NOMO-1 (cell line): ENCODE measurements at regions not wholly inside any gene's neighbourhood (a gene's known extent, or its start where the extent isn't known, plus 50 kb on each side); places are given as distances from the start of the nearest gene placed in this dataset.
"Not testable (repeated sequence)": the region's sequence is repeated elsewhere in the genome, so short reads cannot be mapped to it uniquely, and the experiment has no call there.

Experiments used
- DNase-seq, 2 experiments: peaks; one replicate each; lab custom pipeline; 2025; ENCODE audit not compliant: unreplicated experiment in 2 of 2; lab: John Stamatoyannopoulos, UW

DNA sequence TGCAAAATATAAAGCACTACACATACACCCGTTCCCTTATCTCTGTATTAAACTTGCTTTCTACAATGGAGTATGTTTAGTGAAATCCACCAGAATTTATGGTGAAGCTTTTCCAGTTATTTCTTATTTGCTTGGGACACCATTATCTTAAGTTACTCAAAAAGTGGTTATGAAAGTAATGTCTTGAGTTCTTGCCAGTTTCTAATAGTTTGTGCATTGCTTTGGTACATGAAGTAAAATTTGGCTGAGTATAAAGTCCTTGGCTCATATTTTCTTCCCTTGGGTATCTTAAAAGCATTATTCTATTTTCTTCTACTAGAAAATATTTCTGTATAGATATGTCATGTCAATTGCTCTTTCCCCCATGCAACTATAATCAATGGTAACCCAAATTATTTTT lies 85.2 kb downstream of the POLR1F start:
- DNase-seq = no peak

DNA sequence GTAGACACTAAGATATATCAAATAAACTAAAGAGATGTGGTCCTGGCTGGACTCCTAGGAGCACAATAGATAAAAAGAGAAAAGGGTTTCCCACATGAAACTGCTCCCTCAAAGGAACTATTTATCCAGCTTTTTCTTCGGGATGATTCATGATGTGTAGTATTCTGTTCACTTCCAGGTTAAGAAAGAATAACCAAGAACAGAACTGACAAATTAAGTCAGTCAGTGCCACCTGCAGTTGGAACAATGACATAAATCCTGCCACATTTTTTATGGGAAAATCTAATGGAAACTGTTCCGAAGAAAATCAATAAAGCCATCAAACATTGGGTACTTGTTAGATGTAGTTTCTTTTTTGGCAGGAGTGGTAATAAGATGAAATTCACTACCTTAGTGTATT lies 87.1 kb downstream of the POLR1F start:
- no peak for DNase-seq

DNA sequence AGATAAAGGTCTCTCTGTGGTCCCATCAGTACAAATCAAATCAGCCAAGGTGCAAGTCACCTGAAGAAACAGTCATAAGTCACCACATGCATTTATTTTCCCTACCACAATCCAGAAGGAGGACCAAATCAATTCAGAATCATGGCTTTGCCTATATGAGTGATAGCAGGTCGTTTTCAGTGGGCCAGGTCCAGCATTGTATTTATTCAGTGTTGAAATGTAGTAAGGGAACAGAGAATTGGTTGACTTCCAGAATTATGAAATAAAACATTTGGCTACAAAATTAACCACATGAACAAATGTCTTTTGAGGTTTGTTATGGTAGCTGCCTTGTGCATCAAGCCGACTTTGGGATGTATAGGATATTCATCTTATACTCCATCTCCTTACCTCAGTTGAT lies 88.4 kb downstream of the POLR1F start:
- DNase-seq = no peak

DNA sequence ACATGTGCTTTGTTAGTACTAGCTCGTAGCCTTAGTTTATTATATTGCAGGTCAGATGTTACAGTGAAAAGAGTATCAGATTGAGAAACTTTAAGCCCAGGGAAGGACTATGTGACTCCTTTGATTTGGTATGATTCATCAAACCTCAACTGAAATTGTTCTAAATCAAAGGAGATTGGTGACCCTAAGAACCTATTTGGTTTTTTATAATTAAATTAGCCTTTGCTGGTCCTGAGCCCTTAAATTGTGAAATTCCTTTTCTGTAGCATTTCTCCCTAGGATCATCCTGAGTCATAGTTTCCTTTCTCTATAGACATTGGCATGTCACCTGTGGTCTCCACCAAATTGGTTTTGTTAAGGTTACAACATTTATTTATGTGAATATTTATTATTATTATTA lies 89.7 kb downstream of the POLR1F start:
- DNase-seq = no peak

DNA sequence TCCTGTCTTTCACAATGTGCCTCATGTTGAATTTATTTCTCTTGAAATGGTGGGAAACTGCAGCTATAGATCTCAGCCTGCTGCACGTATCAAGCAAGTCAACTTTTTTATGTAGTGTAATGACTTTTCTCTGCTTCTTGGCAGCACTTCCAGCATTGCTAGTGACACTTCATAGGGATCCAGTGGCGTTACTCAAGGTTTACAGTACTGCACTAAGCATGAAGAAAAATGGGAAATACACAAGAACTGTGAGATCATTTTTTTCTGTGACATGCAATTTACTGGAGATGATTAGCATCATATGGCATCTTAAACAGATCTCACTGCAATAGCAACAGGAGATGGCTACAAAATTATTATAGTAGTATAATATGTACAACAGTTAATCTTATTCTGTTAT lies 90.9 kb downstream of the POLR1F start:
- DNase-seq = no peak

DNA sequence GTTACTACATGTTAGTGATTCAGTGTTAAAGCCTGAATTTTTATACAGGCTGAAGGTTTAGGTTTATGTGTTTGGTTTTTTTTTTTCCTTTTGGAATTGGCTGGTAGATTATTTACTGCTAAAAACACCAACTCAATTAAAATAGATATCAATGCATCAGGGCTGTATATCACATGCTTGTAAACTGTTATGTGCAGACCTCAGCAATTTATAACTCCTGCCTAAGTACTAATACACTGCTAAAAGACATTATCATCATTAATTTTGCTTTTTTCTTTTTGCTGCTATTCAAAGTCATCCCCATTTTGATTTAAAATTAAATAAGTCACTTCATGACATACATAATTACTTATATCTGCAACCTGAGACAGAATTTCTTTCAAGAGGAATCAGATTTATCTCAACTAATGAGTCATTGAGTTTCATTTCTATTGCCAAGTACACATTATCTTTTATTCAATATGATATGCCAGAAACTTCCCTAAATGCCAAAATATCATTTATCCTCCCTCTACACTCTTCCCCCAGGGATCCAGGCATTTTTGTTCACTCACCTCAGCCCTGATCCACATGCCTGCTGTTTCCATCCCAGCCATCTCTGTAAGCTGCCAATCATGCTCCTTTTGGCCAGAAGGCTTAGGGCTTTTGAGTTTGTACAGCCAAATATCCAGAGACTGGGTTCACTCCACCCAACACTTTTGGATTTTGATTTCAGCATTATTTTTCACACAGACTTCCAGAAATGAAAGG lies 98.5 kb downstream of the POLR1F start:
- DNase-seq = no peak

DNA sequence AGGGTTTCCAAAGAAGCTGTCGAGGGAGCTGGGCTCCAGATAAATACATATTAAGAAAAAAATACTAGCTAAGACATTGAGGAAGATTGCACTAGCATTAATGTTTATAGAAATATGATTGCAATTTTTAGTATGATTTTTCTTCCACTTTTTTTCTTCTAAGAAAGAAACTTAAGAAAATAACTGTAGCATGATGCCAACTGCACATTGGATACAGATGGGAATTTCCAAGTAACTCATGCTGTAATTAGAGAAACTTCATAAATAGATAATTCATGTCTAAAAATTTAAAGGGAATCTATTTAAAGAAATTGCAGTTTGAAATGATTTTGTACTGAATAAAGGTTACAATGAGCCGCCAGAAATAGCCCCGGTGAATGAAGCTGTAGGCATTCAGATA lies 119.4 kb downstream of the POLR1F start:
- no peak for DNase-seq

DNA sequence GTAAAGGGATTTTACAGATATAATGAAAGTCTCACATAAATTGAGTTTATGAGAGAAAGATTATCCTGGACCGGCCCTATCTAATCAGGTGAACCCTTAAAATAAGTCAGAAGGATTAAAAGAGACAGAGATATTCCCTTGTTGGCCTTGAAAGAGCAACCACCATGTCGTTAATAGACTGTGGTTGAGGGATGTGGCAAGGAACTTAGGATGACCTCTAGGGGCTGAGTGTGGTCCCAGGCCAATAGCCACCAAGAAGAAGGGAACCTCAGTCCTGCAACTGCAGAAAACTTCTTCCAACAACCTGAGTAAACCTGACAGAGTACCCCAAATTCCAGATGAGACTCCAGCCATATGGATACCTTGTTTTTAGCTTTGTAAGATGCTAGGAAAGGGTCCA lies 121.5 kb downstream of the POLR1F start:
- DNase-seq = no peak

DNA sequence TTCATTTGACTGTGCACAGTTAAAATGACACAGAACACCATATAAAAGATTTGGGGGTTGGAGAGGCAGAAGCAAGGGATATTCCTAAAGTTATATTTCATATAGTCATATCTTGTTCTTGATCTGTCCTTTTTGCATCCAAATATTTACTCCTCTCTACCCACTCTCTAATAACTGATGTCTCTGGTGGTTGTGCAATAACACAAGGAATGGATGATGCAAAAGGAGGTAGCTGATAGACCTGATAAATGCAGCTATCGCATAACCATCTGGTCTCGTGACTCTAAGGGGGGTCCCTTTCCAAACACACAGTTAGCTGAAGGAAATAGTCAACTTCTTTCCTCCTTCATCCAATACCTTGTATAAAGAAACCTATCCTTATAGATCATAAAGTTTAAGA lies 123.1 kb downstream of the POLR1F start:
- no peak for DNase-seq

DNA sequence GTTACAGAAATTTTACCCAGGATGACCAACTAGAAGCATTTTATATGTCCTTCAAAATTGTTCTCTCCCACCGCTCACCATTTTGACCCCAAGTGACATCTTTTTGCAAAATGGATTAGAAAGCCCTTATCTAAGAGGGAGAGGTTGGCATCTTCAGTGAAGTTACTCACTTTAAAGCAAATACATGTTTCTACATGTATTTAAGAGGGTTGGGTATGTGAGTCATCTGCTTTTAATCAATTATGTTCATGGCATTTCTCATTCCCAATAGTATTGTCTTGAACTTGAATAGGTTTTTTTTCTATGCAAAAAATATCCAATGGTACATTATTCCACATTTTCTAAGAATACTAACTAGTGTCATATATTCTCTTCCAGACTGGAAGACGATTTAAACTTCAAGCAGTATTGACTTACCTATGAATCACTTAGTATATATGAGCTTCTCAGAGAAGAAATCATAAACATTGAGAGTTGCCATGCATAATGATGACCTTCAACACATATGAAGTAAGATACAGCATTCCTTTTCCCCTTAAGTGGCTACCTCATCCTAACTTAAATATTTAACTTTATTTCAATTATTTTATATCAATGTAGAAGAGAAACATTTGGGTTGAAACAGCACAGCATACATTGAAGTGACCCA lies 132.8 kb downstream of the POLR1F start:
- no peak for DNase-seq

DNA sequence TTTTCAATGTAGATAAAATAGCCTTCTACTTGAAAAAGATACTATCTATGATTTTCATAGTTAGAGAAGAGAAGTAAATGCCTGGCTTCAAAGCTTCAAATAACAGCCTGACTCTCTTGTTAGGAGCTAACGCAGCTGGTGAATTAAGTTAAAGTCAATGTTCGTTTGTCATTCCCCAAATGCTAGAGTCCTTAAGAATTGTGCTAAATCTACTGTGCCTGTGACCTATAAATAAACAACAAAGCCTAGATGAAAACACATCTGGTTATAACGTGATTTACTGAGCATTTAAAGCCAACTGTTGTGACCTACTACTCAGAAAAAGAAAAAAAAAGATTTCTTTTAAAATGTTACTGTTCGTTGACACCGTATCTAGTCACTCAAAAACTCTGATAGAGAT lies 134.7 kb downstream of the POLR1F start:
- no peak for DNase-seq

DNA sequence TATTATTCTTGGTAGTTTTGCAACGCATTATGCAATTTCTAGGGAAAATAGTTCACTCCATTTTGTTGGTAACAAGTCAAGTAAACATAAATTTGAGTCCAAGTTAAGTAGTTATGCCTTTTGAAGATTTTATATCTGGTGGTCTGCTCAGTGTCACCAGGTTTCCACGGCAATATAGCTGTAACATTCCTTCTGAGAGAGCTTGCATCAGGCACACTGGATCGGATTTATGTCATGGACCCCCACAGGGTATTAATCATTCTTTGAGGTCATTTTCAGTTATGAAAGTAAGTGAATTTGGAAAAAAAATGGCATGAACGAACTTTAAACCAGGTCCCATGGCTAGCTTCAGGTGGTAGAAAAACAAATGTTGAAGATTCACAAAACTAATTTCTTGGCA lies 136.3 kb downstream of the POLR1F start:
- DNase-seq = no peak

DNA sequence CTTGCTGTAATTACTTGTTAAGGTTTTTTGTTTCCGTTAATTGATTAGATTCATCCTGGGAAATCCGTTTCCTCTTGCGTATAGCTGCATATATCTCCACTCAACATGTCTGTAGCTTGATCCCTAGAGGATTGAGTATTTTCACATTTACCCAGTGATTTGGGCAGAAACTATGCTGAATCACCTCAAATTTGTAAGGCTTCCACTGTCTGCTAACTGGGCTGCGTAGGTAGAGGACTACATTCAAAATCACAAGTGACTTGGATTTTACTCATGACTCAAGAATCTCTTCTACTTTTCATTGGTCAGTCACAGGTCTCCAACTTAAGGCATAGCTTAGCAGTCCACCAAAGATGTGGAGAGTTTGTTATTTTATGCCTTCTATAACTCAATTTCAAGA lies 141.8 kb downstream of the POLR1F start:
- no peak for DNase-seq

DNA sequence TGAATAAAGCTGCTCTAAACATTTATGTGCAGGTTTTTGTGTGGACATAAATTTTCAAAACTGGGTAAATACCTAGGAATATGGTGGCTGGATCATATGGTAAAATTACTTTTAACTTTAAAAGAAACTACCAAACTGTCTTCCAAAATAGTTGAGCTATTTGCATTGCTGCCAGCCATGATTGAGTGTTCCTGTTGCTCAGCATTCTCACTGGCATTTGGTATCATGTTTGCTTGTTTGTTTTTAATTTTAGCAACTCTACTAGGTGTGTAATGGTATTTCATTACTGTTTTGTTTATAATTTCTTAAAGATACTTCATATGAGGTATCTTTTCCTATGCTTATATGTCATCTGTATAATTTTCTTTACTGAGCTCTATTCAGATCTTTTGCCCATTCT lies 143.2 kb downstream of the POLR1F start:
- DNase-seq = no peak

DNA sequence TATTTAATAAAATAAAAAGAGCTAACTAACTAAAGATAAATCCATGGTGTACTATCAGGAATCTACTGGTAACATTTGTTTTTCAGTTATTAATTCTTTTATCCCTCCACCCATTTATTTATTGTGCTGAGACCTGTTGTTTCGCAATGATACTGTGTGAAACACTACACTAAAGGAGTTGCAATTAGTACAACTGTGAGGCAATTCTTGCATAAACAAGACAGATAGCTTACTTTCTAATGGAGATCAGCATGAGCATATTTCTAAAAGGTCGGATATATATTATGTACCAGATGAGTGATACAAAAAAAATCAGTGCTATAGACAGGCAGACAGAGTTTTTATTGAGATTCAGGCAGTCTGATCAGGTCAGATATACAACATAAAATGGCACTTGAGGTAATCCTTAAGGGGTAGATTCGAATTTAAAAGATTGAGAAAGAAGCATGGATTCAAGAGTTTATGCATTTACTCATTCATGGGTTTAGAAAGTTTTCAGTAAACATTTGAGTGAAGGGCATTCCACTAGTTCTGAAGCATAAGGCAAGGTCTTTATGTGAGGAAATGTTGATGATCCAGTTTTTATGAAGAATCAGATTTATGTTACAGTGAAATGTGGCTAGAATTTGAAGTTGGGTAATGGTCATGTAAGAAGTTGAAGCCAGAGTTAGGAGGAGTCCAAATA lies 147.6 kb downstream of the POLR1F start:
- DNase-seq = no peak

DNA sequence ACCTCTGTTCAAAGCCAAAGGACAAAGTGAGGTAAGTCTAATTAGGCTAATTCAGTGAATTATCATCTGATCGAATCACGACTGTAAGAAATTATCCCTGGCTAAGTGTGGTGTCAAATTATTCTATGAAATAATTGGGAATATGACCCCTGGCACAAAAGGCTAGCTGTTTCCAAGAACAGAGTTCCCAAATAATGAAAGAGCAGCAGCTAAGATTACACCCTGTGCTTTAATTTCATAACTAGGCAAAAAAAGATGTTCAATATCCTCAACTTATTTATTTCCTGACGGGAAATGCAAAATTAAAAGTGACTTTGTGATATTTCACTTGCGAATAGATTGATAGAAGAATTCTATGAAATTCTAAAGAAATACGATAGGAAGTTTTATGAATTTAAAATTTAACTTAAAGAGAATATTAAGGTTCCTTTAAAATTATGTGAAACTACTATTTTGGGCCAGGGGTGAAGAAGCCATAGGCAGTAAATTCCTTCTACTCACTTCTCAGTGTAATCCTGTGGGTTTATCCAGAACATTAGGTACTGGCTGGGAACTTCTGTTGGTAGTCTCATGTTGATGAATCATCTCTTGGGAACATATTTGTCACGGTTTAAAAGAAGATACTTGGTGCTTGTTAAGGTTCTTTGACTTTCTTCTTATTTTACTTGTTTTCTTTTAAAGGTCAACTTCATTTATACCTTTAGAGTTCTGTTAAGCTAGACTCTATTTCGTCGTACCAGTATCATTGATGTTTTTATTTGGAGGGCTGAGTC lies 148.5 kb downstream of the POLR1F start:
- no peak for DNase-seq

DNA sequence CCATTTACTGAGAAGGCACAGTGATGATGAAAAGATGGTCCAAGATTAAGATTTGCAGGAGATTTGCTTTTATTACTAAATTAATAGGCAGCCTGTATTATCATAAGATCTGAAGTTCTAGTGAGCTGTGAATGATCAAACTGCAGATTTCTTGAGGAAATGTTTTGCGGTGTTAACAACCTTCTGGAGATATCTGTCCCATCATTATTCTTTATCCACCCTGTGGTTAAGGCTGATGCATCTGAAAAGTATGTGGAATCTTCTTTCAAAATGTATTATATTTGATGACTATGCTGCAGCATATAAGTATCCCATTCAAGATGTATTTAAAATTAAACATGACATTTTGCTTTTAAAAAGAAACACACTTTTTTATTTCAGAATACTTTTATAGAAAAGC lies 150.3 kb downstream of the POLR1F start:
- no peak for DNase-seq

DNA sequence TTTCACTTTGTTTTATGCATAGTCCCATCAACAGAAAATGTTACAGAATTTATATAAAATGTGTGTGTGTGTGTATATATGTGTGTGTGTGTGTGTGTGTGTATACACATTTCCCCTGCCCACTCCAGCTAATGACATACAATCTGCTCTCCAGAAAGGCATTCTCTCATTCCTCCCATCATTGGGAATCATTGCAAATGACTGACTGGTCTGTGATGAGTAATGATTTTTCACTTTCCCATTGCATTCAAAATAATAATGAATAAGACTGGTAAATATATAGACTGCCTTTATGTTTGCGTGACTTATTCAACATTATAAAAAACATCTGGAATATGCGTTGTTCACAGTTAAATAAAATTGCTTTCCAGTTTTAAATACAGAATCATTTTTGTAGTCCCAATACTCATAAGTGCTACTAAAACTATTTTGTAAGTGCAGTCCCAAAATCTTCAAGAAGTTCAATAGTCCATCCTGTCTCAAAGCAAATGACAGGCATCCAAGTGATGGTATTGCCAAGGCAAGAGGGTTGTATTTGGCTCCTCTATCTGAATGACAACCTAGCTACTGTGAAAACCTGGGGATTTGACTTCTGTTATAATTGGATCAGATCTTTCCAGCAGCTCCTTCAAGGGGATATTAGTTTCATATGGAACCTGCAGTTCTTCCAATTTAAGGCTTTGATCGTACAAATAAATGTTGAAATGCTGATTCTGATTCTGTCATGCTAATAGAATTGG lies 150.9 kb downstream of the POLR1F start:
- no peak for DNase-seq

DNA sequence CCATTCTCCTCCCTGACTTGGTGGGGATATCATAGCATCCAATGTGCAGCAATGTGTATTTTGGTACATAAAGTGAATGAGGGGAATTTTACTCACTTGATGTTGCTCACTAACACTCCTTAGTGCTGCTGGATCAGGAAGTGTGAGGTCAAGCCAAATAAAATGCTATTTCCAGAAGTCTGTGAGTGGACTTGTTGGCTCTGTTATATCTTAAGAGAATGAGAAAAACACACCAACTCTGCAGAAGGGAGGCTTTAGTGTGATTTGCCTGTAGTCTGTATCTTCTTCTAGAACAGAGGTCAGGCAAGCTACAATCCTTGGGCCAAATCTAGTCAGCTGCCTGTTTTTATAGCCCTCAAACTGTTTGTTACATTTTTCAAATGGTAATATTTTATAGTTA lies 154.3 kb downstream of the POLR1F start:
- DNase-seq = no peak

DNA sequence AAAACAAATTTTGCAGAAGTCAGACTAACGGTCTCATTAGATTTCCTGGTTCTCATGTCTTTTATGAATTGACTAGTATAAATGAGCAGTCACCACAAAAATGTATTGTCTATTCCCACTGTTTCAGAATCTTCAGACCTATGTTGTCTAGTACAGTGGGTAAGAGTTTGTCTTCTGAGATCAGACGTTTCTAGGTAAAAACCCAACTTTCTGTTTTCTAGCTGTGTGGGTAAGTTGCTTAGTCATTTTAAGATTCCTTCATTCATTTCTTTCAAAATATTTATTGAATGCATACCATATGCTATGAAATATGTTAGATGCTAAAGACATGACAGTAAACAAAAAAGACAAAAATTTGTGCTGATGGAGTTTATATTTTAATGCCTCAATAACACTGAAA lies 156.3 kb downstream of the POLR1F start:
- DNase-seq = no peak

DNA sequence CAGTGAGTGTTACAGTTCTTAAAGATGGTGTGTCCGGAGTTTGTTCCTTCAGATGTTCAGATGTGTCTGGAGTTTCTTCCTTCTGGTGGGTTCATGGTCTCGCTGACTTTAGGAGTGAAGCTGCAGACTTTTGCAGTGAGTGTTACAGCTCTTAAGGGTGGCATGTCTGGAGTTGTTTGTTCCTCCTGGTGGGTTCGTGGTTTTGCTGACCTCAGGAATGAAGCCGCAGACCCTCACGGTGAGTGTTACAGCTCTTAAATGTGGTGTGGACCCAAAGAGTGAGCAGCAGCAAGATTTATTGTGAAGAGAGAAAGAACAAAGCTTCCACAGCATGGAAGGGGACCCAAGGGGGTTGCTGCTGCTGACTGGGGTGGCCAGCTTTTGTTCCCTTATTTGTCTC lies 159.6 kb downstream of the POLR1F start:
- DNase-seq = not testable (repeated sequence)
